ENCODE measurements at regions not wholly inside any gene's neighbourhood (a gene's known extent, or its start where the extent isn't known, plus 50 kb on each side); places are given as distances from the start of the nearest gene placed in this dataset.
A peak's percentile ranks its signal among the peaks of the same experiment; 100 is the strongest.

DNA sequence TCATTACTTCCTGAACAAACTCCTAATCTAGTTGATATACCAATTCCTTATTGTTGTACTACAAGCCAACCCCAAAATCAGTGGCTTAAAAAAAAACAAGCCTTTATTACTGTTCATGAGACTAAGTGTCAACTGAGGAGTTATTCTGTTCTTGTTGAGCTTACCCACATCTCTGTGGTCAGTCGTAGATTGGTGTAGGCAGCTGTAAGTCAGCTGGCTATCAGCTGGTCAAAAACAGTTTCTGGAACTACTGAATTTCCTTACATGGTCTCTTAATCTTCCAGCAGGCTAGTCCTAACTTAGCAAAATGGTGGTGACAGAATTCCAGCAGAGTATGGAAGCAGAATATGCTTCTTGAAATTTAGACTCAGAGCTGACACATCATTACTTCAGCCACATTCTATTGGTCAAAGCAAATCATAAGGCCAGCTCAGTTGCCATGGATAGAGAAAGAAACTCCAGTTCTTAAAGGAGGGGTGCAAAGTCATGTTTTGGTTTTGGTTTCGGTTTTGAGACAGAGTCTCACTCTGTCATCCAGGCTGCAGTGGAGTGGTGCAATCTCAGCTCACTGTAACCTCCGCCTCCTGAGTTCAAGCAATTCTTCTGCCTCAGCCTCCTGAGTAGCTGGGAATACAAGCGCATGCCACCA is 386.1 kb upstream of the MPDZ start (continued):
- TF ChIP-seq, protein P1, sequence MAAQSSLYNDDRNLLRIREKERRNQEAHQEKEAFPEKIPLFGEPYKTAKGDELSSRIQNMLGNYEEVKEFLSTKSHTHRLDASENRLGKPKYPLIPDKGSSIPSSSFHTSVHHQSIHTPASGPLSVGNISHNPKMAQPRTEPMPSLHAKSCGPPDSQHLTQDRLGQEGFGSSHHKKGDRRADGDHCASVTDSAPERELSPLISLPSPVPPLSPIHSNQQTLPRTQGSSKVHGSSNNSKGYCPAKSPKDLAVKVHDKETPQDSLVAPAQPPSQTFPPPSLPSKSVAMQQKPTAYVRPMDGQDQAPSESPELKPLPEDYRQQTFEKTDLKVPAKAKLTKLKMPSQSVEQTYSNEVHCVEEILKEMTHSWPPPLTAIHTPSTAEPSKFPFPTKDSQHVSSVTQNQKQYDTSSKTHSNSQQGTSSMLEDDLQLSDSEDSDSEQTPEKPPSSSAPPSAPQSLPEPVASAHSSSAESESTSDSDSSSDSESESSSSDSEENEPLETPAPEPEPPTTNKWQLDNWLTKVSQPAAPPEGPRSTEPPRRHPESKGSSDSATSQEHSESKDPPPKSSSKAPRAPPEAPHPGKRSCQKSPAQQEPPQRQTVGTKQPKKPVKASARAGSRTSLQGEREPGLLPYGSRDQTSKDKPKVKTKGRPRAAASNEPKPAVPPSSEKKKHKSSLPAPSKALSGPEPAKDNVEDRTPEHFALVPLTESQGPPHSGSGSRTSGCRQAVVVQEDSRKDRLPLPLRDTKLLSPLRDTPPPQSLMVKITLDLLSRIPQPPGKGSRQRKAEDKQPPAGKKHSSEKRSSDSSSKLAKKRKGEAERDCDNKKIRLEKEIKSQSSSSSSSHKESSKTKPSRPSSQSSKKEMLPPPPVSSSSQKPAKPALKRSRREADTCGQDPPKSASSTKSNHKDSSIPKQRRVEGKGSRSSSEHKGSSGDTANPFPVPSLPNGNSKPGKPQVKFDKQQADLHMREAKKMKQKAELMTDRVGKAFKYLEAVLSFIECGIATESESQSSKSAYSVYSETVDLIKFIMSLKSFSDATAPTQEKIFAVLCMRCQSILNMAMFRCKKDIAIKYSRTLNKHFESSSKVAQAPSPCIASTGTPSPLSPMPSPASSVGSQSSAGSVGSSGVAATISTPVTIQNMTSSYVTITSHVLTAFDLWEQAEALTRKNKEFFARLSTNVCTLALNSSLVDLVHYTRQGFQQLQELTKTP (IDR thresholded peaks at IDR 0.05; ENCODE audit: low read depth in 1 of 2, partially characterized antibody in 2 of 2): no peak
- TF ChIP-seq, protein P2, sequence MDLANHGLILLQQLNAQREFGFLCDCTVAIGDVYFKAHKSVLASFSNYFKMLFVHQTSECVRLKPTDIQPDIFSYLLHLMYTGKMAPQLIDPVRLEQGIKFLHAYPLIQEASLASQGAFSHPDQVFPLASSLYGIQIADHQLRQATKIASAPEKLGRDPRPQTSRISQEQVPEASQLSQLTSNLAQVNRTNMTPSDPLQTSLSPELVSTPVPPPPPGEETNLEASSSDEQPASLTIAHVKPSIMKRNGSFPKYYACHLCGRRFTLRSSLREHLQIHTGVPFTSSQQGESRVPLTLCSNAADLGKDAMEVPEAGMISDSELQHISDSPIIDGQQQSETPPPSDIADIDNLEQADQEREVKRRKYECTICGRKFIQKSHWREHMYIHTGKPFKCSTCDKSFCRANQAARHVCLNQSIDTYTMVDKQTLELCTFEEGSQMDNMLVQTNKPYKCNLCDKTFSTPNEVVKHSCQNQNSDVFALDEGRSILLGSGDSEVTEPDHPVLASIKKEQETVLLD (IDR thresholded peaks at IDR 0.05): no peak
- no peak for TF ChIP-seq ZNF3 (CRISPR knock-in tag; IDR thresholded peaks at IDR 0.05)
- no peak for TF ChIP-seq NFE2 (IDR thresholded peaks at IDR 0.05; ENCODE audit: low read depth)
- TF ChIP-seq HEY1 (CRISPR knock-in tag; IDR thresholded peaks at IDR 0.05; ENCODE audit: borderline replicate concordance): no peak
- TF ChIP-seq ZNF57 (CRISPR knock-in tag; IDR thresholded peaks at IDR 0.05): no peak
- TF ChIP-seq, protein P3, sequence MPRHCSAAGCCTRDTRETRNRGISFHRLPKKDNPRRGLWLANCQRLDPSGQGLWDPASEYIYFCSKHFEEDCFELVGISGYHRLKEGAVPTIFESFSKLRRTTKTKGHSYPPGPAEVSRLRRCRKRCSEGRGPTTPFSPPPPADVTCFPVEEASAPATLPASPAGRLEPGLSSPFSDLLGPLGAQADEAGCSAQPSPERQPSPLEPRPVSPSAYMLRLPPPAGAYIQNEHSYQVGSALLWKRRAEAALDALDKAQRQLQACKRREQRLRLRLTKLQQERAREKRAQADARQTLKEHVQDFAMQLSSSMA (CRISPR knock-in tag; IDR thresholded peaks at IDR 0.05): no peak
- TF ChIP-seq, protein P4, sequence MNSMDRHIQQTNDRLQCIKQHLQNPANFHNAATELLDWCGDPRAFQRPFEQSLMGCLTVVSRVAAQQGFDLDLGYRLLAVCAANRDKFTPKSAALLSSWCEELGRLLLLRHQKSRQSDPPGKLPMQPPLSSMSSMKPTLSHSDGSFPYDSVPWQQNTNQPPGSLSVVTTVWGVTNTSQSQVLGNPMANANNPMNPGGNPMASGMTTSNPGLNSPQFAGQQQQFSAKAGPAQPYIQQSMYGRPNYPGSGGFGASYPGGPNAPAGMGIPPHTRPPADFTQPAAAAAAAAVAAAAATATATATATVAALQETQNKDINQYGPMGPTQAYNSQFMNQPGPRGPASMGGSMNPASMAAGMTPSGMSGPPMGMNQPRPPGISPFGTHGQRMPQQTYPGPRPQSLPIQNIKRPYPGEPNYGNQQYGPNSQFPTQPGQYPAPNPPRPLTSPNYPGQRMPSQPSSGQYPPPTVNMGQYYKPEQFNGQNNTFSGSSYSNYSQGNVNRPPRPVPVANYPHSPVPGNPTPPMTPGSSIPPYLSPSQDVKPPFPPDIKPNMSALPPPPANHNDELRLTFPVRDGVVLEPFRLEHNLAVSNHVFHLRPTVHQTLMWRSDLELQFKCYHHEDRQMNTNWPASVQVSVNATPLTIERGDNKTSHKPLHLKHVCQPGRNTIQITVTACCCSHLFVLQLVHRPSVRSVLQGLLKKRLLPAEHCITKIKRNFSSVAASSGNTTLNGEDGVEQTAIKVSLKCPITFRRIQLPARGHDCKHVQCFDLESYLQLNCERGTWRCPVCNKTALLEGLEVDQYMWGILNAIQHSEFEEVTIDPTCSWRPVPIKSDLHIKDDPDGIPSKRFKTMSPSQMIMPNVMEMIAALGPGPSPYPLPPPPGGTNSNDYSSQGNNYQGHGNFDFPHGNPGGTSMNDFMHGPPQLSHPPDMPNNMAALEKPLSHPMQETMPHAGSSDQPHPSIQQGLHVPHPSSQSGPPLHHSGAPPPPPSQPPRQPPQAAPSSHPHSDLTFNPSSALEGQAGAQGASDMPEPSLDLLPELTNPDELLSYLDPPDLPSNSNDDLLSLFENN (IDR thresholded peaks at IDR 0.05; ENCODE audit: low read depth in 2 of 2, low read length in 2 of 2): no peak
- TF ChIP-seq TAF7 (tag; IDR thresholded peaks at IDR 0.05): no peak
- no peak for TF ChIP-seq NR2C2 (CRISPR knock-in tag; IDR thresholded peaks at IDR 0.05)
- TF ChIP-seq NR2C2 (tag; IDR thresholded peaks at IDR 0.05): peak; percentile 33; the same call in 1 of the 2 replicates
- TF ChIP-seq, protein P5, sequence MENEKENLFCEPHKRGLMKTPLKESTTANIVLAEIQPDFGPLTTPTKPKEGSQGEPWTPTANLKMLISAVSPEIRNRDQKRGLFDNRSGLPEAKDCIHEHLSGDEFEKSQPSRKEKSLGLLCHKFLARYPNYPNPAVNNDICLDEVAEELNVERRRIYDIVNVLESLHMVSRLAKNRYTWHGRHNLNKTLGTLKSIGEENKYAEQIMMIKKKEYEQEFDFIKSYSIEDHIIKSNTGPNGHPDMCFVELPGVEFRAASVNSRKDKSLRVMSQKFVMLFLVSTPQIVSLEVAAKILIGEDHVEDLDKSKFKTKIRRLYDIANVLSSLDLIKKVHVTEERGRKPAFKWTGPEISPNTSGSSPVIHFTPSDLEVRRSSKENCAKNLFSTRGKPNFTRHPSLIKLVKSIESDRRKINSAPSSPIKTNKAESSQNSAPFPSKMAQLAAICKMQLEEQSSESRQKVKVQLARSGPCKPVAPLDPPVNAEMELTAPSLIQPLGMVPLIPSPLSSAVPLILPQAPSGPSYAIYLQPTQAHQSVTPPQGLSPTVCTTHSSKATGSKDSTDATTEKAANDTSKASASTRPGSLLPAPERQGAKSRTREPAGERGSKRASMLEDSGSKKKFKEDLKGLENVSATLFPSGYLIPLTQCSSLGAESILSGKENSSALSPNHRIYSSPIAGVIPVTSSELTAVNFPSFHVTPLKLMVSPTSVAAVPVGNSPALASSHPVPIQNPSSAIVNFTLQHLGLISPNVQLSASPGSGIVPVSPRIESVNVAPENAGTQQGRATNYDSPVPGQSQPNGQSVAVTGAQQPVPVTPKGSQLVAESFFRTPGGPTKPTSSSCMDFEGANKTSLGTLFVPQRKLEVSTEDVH (IDR thresholded peaks at IDR 0.05; ENCODE audit: low read depth, partially characterized antibody): no peak
- no peak for TF ChIP-seq SMAD3 (CRISPR knock-in tag; conservative IDR thresholded peaks at IDR 0.05)
- no peak for TF ChIP-seq ZNF232 (CRISPR knock-in tag; IDR thresholded peaks at IDR 0.05)

Data from K562 (cell line).